Keratinocyte (primary cell): ENCODE measurements at regions not wholly inside any gene's neighbourhood (a gene's known extent, or its start where the extent isn't known, plus 50 kb on each side); places are given as distances from the start of the nearest gene placed in this dataset.

Experiments
- DNase-seq: peaks from one replicate; pipeline ENCODE4 v3.0.0-alpha.2; 2011; ENCODE audit warnings: low read depth, missing footprints, low spot score
- FAIRE-seq: peaks from 2 replicates; lab custom pipeline; 2011; peaks lifted over from hg19 to GRCh38; lab: Jason Lieb, UNC
- H2AFZ ChIP-seq: 2 replicates; pipeline ENCODE4 v1.6.0; 2012; ENCODE audit warnings: low read length, control low read depth, inconsistent platforms; ENCODE audit not compliant: control insufficient read depth
- H3K27ac ChIP-seq: 2 replicates; pipeline ENCODE4 v1.5.1; 2011; ENCODE audit warnings: low read length; ENCODE audit not compliant: control insufficient read depth, insufficient read depth
- H3K27me3 ChIP-seq: 3 replicates; pipeline ENCODE4 v1.6.0; 2011; ENCODE audit warnings: low read length; ENCODE audit not compliant: control insufficient read depth, insufficient read depth; ENCODE audit errors: extremely low read depth
- H3K36me3 ChIP-seq, 2 experiments: 2 replicates in 1 of 2; 3 replicates in 1 of 2; pipeline ENCODE4 v1.5.1; 2011; ENCODE audit warnings: low read length in 2 of 2, mild to moderate bottlenecking in 1 of 2; ENCODE audit not compliant: control insufficient read depth in 2 of 2, insufficient read depth in 2 of 2; ENCODE audit errors: extremely low read depth in 1 of 2
- H3K4me1 ChIP-seq: 3 replicates; pipeline ENCODE4 v1.5.1; 2011; ENCODE audit warnings: low read length; ENCODE audit not compliant: control insufficient read depth, insufficient read depth; ENCODE audit errors: extremely low read depth
- H3K4me2 ChIP-seq: 3 replicates; pipeline ENCODE4 v1.6.0; 2011; ENCODE audit warnings: low read depth, low read length; ENCODE audit not compliant: control insufficient read depth, insufficient read depth; ENCODE audit errors: extremely low read depth
- H3K4me3 ChIP-seq, 3 experiments: fragments of 200-600 bp in 1 of 3; sonication (generic) in 1 of 3; 2 replicates in 2 of 3; 3 replicates in 1 of 3; pipeline ENCODE4 v1.5.1; 2011 to 2016; ENCODE audit warnings: low read length in 3 of 3, mild to moderate bottlenecking in 3 of 3, control low read depth in 2 of 3, inconsistent platforms in 1 of 3, low read depth in 1 of 3, mixed read lengths in 1 of 3, mixed run types in 1 of 3, moderate library complexity in 1 of 3; ENCODE audit not compliant: control insufficient read depth in 2 of 3, insufficient read depth in 2 of 3; ENCODE audit errors: extremely low read depth in 1 of 3
- H3K79me2 ChIP-seq: 2 replicates; pipeline ENCODE4 v1.6.0; 2012; ENCODE audit warnings: low read length; ENCODE audit not compliant: control insufficient read depth, insufficient read depth
- H3K9ac ChIP-seq: 3 replicates; pipeline ENCODE4 v1.6.0; 2011; ENCODE audit warnings: low read length; ENCODE audit not compliant: control insufficient read depth, insufficient read depth; ENCODE audit errors: extremely low read depth
- H3K9me1 ChIP-seq: 3 replicates; pipeline ENCODE4 v1.6.0; 2011; ENCODE audit warnings: low read length; ENCODE audit not compliant: control insufficient read depth, insufficient read depth; ENCODE audit errors: extremely low read depth
- H3K9me3 ChIP-seq: 2 replicates; pipeline ENCODE4 v1.5.1; 2012; ENCODE audit warnings: low read depth, low read length; ENCODE audit not compliant: control insufficient read depth
- H4K20me1 ChIP-seq: 3 replicates; pipeline ENCODE4 v1.6.0; 2011; ENCODE audit warnings: low read length; ENCODE audit not compliant: control insufficient read depth, insufficient read depth; ENCODE audit errors: extremely low read depth
- CTCF ChIP-seq, 3 experiments: IDR thresholded peaks in 1 of 3; conservative IDR thresholded peaks in 1 of 3; optimal IDR thresholded peaks in 1 of 3; 2 replicates in 2 of 3; 3 replicates in 1 of 3; pipeline versions ENCODE3 to v1.5.1; 2011; ENCODE audit warnings: low read length in 3 of 3, mild to moderate bottlenecking in 3 of 3, moderate library complexity in 2 of 3, control low read depth in 1 of 3, inconsistent platforms in 1 of 3; ENCODE audit not compliant: insufficient read depth in 2 of 3; ENCODE audit errors: extremely low read depth in 1 of 3
- EZH2 ChIP-seq: IDR thresholded peaks from one replicate; pipeline ENCODE4 v1.6.1; 2012; ENCODE audit warnings: inconsistent platforms, mild to moderate bottlenecking, low read length, moderate library complexity
- dilution Hi-C: fragments of 300-500 bp; cut with MboI; formaldehyde crosslinking; loops from one replicate; pipeline ENCODE4 v1.7.0; 2020; ENCODE audit warnings: low sequenced_read_pairs; ENCODE audit not compliant: extremely low pct_ligation_motif_present

- FAIRE-seq (no peak), DNase-seq (no peak)
- Histone ChIP-seq H3K79me2 (no peaks in the 10 kb centered on the region), H3K4me3 (no peak overlapping the region), H3K4me2 (no peak overlapping the region), H3K27ac (no peak overlapping the region), H3K36me3 (no peaks in the 10 kb centered on the region), H3K4me1 (peaks cover 18% of the 10 kb centered on the region), H3K9ac (no peak overlapping the region), H3K9me3 (no peaks in the 10 kb centered on the region), H3K27me3 (no peaks in the 10 kb centered on the region), H2AFZ (no peak overlapping the region), H3K9me1 (peaks cover 2% of the 10 kb centered on the region), H4K20me1 (no peaks in the 10 kb centered on the region)
- dilution Hi-C loops = no loop called here
- TF ChIP-seq EZH2 (no peak), CTCF (optimal IDR thresholded peaks at IDR 0.05 in 1 of 3, IDR thresholded peaks at IDR 0.05 in 1 of 3, conservative IDR thresholded peaks at IDR 0.05 in 1 of 3; ENCODE audit: extremely low read depth in 1 of 3, insufficient read depth in 2 of 3, low read length in 3 of 3) (peak in 1 of 3 experiments; percentile 31)
Measured at GRCh38 chr13:105982219-105982930, 553.1 kb downstream of the EFNB2 start.

GRCh38 chr13:105979131-105980011 is 556.1 kb downstream of the EFNB2 start:
- Histone ChIP-seq H3K27me3 (no peaks in the 10 kb centered on the region), H4K20me1 (no peaks in the 10 kb centered on the region), H3K4me1 (peaks cover 18% of the 10 kb centered on the region), H3K4me2 (peak overlapping the region; percentile 77), H3K79me2 (no peaks in the 10 kb centered on the region), H3K9ac (peak overlapping the region; percentile 69), H3K9me3 (no peaks in the 10 kb centered on the region), H3K9me1 (peaks cover 2% of the 10 kb centered on the region), H3K4me3 (peak overlapping the region in 2 of 3 experiments; percentile 25 to 43), H2AFZ (peak overlapping the region; percentile 92), H3K27ac (peak overlapping the region; percentile 80), H3K36me3 (no peaks in the 10 kb centered on the region)
- FAIRE-seq = peak; percentile 90
- dilution Hi-C loops = no loop called here
- peak; percentile 41 for DNase-seq
- TF ChIP-seq CTCF (optimal IDR thresholded peaks at IDR 0.05 in 1 of 3, IDR thresholded peaks at IDR 0.05 in 1 of 3, conservative IDR thresholded peaks at IDR 0.05 in 1 of 3; ENCODE audit: extremely low read depth in 1 of 3, insufficient read depth in 2 of 3, low read length in 3 of 3) = no peak
- no peak for TF ChIP-seq EZH2
